ENCODE measurements at regions not wholly inside any gene's neighbourhood (a gene's known extent, or its start where the extent isn't known, plus 50 kb on each side); places are given as distances from the start of the nearest gene placed in this dataset.

DNA sequence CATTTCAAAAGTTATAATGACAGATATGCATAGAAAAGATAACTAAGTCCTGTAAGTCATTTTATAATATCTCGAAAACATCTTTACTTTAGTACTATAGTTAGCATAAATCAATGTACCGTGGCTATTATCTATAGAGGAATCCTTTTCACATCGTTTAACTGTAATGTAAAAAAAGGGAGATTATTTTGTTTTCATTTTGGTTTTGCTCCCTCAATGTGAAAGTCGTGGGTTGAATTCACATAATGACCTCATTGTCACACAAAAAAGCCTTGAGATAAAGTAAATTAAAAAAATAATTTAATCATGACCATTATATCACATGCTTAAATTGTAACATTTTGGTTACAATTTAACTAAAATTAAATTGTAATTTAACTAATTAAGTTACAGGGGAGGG is 560.5 kb upstream of the POT1 start:
- Mint-ChIP-seq H3K9me3 (no peaks in the 10 kb centered on the region), H3K4me1 (no peaks in the 10 kb centered on the region), H3K27ac (no peak overlapping the region), H3K27me3 (ENCODE audit: insufficient read depth, low read depth) (no peaks in the 10 kb centered on the region), H3K4me3 (no peak overlapping the region), H3K36me3 (no peaks in the 10 kb centered on the region)
- no peaks in the 10 kb centered on the region for H3K4me1 ChIP-seq
- H3K4me3 ChIP-seq = no peak overlapping the region
- H3K27me3 ChIP-seq = no peaks in the 10 kb centered on the region
- H3K36me3 ChIP-seq = no peaks in the 10 kb centered on the region
- no peak overlapping the region for H2AFZ ChIP-seq (replicated peaks)
- TF ChIP-seq EZH2 (IDR thresholded peaks at IDR 0.05) (no peak), EZH2phosphoT487 (IDR thresholded peaks at IDR 0.05) (no peak)
- TF ChIP-seq, protein P1, sequence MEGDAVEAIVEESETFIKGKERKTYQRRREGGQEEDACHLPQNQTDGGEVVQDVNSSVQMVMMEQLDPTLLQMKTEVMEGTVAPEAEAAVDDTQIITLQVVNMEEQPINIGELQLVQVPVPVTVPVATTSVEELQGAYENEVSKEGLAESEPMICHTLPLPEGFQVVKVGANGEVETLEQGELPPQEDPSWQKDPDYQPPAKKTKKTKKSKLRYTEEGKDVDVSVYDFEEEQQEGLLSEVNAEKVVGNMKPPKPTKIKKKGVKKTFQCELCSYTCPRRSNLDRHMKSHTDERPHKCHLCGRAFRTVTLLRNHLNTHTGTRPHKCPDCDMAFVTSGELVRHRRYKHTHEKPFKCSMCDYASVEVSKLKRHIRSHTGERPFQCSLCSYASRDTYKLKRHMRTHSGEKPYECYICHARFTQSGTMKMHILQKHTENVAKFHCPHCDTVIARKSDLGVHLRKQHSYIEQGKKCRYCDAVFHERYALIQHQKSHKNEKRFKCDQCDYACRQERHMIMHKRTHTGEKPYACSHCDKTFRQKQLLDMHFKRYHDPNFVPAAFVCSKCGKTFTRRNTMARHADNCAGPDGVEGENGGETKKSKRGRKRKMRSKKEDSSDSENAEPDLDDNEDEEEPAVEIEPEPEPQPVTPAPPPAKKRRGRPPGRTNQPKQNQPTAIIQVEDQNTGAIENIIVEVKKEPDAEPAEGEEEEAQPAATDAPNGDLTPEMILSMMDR (IDR thresholded peaks at IDR 0.05) = no peak
- H3K4me2 ChIP-seq = no peak overlapping the region
- H3F3A ChIP-seq (ENCODE audit: low read depth) = no peaks in the 10 kb centered on the region
- H4K20me1 ChIP-seq (ENCODE audit: low read depth) = no peaks in the 10 kb centered on the region
- no peak for DNase-seq (ENCODE audit: low spot score)
- H3K9me3 ChIP-seq (ENCODE audit: low read depth) = no peaks in the 10 kb centered on the region
- H3K9ac ChIP-seq = no peak overlapping the region
- H3K27ac ChIP-seq = no peak overlapping the region
- H3K79me2 ChIP-seq (ENCODE audit: low read depth) = no peaks in the 10 kb centered on the region

DNA sequence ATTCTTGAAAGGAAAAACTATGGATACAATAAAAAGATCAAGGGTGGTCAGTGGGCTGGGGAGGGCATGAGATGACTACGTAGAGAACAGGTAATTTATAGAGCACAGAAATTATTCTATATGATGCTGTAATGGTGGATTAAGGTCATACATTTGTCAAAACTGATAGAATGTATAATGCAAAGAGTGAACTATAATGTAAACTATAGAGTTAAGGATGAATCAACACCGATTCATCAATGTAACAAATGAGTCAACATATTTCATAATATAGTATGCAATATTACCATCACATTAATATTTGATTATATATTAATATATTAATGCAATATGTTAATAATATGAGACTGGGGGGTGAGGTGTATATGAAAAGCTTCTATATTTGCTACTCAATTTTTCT is 555.6 kb upstream of the POT1 start:
- no peaks in the 10 kb centered on the region for H3F3A ChIP-seq (ENCODE audit: low read depth)
- no peaks in the 10 kb centered on the region for H3K9me3 ChIP-seq (ENCODE audit: low read depth)
- Mint-ChIP-seq H3K27me3 (ENCODE audit: insufficient read depth, low read depth) (no peaks in the 10 kb centered on the region), H3K27ac (no peak overlapping the region), H3K4me1 (no peaks in the 10 kb centered on the region), H3K4me3 (no peak overlapping the region), H3K9me3 (no peaks in the 10 kb centered on the region), H3K36me3 (no peaks in the 10 kb centered on the region)
- no peak for DNase-seq (ENCODE audit: low spot score)
- H3K79me2 ChIP-seq (ENCODE audit: low read depth) = no peaks in the 10 kb centered on the region
- no peaks in the 10 kb centered on the region for H4K20me1 ChIP-seq (ENCODE audit: low read depth)
- TF ChIP-seq, protein P1 (IDR thresholded peaks at IDR 0.05) = no peak
- TF ChIP-seq EZH2 (IDR thresholded peaks at IDR 0.05) (no peak), EZH2phosphoT487 (IDR thresholded peaks at IDR 0.05) (no peak)
- H3K27me3 ChIP-seq = no peaks in the 10 kb centered on the region
- no peaks in the 10 kb centered on the region for H3K36me3 ChIP-seq
- no peak overlapping the region for H2AFZ ChIP-seq (replicated peaks)
- H3K27ac ChIP-seq = no peak overlapping the region
- no peak overlapping the region for H3K4me3 ChIP-seq
- H3K4me2 ChIP-seq = no peak overlapping the region
- H3K4me1 ChIP-seq = no peaks in the 10 kb centered on the region
- no peak overlapping the region for H3K9ac ChIP-seq

DNA sequence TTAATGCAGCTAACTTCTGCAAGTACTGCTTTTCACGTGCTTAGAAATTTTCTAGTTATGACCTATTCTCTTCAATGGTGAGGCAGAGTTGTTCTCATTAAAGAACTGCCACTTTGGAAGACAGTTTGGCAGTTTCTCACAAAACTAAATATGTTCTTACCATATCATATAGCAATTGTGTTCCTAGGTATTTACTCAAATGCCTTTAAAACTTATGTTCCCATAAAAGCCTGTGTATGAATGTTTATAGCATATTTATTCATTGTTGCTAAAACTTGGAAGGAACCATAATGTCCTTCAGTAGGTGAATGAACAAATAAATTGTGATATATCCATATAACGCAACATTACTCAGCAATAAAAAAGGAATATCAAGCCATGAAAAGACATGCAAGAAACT is 555.1 kb upstream of the POT1 start:
- no peaks in the 10 kb centered on the region for H3K27me3 Mint-ChIP-seq (ENCODE audit: insufficient read depth, low read depth)
- H3K4me2 ChIP-seq = no peak overlapping the region

DNA sequence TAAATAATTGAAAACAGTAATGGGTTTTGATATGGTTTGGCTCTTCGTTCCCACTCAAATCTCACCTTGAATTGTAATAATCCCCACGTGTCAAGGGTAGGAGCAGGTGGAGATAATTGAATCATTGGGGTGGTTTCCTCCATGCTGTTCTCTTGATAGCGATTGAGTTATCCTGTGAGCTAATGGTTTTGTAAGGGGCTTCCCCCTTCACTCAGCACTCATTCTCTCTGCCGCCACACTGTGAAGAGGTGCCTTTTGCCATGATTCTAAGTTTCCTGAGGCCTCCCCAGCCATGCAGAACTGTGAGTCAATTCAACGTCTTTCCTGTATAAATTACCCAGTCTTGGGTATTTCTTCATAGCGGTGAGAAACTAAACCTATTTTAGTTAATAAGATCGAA is 551.7 kb upstream of the POT1 start:
- no peaks in the 10 kb centered on the region for H3K9me3 ChIP-seq (ENCODE audit: low read depth)
- Mint-ChIP-seq H3K27ac (no peak overlapping the region), H3K36me3 (no peaks in the 10 kb centered on the region), H3K4me1 (no peaks in the 10 kb centered on the region), H3K27me3 (ENCODE audit: insufficient read depth, low read depth) (no peaks in the 10 kb centered on the region), H3K4me3 (no peak overlapping the region), H3K9me3 (no peaks in the 10 kb centered on the region)
- no peak overlapping the region for H3K9ac ChIP-seq
- no peaks in the 10 kb centered on the region for H3K4me1 ChIP-seq
- no peak for DNase-seq (ENCODE audit: low spot score)
- no peak overlapping the region for H3K4me3 ChIP-seq
- H3K27ac ChIP-seq = no peak overlapping the region
- H3K79me2 ChIP-seq (ENCODE audit: low read depth) = no peaks in the 10 kb centered on the region
- H3K27me3 ChIP-seq = no peaks in the 10 kb centered on the region
- H3K4me2 ChIP-seq = no peak overlapping the region
- TF ChIP-seq EZH2 (IDR thresholded peaks at IDR 0.05) (no peak), EZH2phosphoT487 (IDR thresholded peaks at IDR 0.05) (no peak)
- TF ChIP-seq, protein P1 (IDR thresholded peaks at IDR 0.05) = no peak
- H4K20me1 ChIP-seq (ENCODE audit: low read depth) = no peaks in the 10 kb centered on the region
- no peaks in the 10 kb centered on the region for H3F3A ChIP-seq (ENCODE audit: low read depth)
- no peak overlapping the region for H2AFZ ChIP-seq (replicated peaks)
- no peaks in the 10 kb centered on the region for H3K36me3 ChIP-seq

More for the DNA sequence above, 555.1 kb upstream of the POT1 start:
- H4K20me1 ChIP-seq (ENCODE audit: low read depth) = no peaks in the 10 kb centered on the region
- H3K27ac ChIP-seq = no peak overlapping the region
- no peaks in the 10 kb centered on the region for H3K9me3 ChIP-seq (ENCODE audit: low read depth)
- no peak overlapping the region for H3K9ac ChIP-seq
- no peak overlapping the region for H3K27ac Mint-ChIP-seq
- no peak overlapping the region for H3K4me3 Mint-ChIP-seq
- no peaks in the 10 kb centered on the region for H3K79me2 ChIP-seq (ENCODE audit: low read depth)
- no peaks in the 10 kb centered on the region for H3K36me3 ChIP-seq
- H3K4me1 ChIP-seq = no peaks in the 10 kb centered on the region
- no peaks in the 10 kb centered on the region for H3K36me3 Mint-ChIP-seq
- no peaks in the 10 kb centered on the region for H3K9me3 Mint-ChIP-seq
- H2AFZ ChIP-seq (replicated peaks) = no peak overlapping the region
- no peaks in the 10 kb centered on the region for H3K27me3 ChIP-seq
- no peak for TF ChIP-seq EZH2phosphoT487 (IDR thresholded peaks at IDR 0.05)
- H3K4me3 ChIP-seq = no peak overlapping the region
- no peaks in the 10 kb centered on the region for H3K4me1 Mint-ChIP-seq
- no peaks in the 10 kb centered on the region for H3F3A ChIP-seq (ENCODE audit: low read depth)
- DNase-seq (ENCODE audit: low spot score) = no peak
